ENCODE measurements at regions not wholly inside any gene's neighbourhood (a gene's known extent, or its start where the extent isn't known, plus 50 kb on each side); places are given as distances from the start of the nearest gene placed in this dataset.
"Not testable (repeated sequence)": the region's sequence is repeated elsewhere in the genome, so short reads cannot be mapped to it uniquely, and the experiment has no call there.

GRCh38 chr10:63841761-63842160, 320.6 kb downstream of the REEP3 start:
- no peak overlapping the region for H3K4me3 Mint-ChIP-seq
- no peak for ATAC-seq (replicated peaks)
- no peaks in the 10 kb centered on the region for H3K36me3 Mint-ChIP-seq
- peaks cover 9 to 23% of the 10 kb centered on the region in 2 donors for H3K27me3 Mint-ChIP-seq
- H3K27ac Mint-ChIP-seq, result no peak overlapping the region
- H3K4me1 Mint-ChIP-seq, result no peaks in the 10 kb centered on the region
- DNase-seq, result no peak
- H3K9me3 Mint-ChIP-seq, result no peaks in the 10 kb centered on the region

- Mint-ChIP-seq H3K4me3 (no peak overlapping the region), H3K9me3 (peaks cover 4% of the 10 kb centered on the region in 2 donors), H3K27ac (no peak overlapping the region), H3K27me3 (peaks cover 9 to 26% of the 10 kb centered on the region in 2 donors), H3K36me3 (no peaks in the 10 kb centered on the region), H3K4me1 (no peaks in the 10 kb centered on the region)
- DNase-seq, result no peak
- no peak for ATAC-seq (replicated peaks)
Measured at GRCh38 chr10:63843107-63843506, 321.9 kb downstream of the REEP3 start.

DNA sequence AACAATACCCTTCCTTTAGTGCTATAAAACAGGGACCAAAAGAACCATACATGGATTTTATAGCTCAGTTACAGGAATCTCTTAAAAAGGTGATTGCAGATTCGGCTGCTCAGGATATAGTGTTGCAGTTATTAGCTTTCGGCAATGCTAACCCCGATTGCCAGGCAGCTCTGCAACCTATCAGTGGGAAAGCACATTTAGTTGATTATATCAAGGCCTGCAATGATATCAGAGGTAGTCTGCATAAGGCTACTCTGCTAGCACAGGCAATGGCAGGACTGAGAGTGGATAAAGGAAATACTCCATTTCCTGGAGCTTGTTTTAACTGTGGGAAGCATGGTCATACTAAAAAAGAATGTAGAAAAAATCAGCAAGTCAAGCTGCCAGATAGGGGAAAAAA, 327.7 kb downstream of the REEP3 start:
- H3K4me3 Mint-ChIP-seq; DNase-seq; ATAC-seq (replicated peaks); H3K9me3 Mint-ChIP-seq; H3K4me1 Mint-ChIP-seq; H3K27ac Mint-ChIP-seq; H3K36me3 Mint-ChIP-seq: not testable (repeated sequence)
- H3K27me3 Mint-ChIP-seq, result peaks cover 9 to 18% of the 10 kb centered on the region in 2 donors

GRCh38 chr10:63862860-63863259, 341.7 kb downstream of the REEP3 start:
- ATAC-seq (replicated peaks), result no peak
- no peaks in the 10 kb centered on the region for H3K9me3 Mint-ChIP-seq
- DNase-seq, result no peak
- no peak overlapping the region for H3K27ac Mint-ChIP-seq
- H3K27me3 Mint-ChIP-seq, result peaks cover 26 to 32% of the 10 kb centered on the region in 2 donors
- no peak overlapping the region for H3K4me3 Mint-ChIP-seq
- no peaks in the 10 kb centered on the region for H3K36me3 Mint-ChIP-seq
- H3K4me1 Mint-ChIP-seq, result peaks cover 2 to 10% of the 10 kb centered on the region in 2 donors

GRCh38 chr10:63865210-63865609, 344.0 kb downstream of the REEP3 start:
- DNase-seq (no peak), ATAC-seq (replicated peaks) (no peak)
- H3K36me3 Mint-ChIP-seq, result no peaks in the 10 kb centered on the region
- H3K27ac Mint-ChIP-seq, result no peak overlapping the region
- peaks cover 2 to 10% of the 10 kb centered on the region in 2 donors for H3K4me1 Mint-ChIP-seq
- peaks cover 27 to 29% of the 10 kb centered on the region in 2 donors for H3K27me3 Mint-ChIP-seq
- H3K4me3 Mint-ChIP-seq, result no peak overlapping the region
- H3K9me3 Mint-ChIP-seq, result no peaks in the 10 kb centered on the region

- H3K36me3 Mint-ChIP-seq, result no peaks in the 10 kb centered on the region
- DNase-seq, result peak; percentile 29
- peaks cover 2 to 10% of the 10 kb centered on the region in 2 donors for H3K4me1 Mint-ChIP-seq
- no peaks in the 10 kb centered on the region for H3K9me3 Mint-ChIP-seq
- peak; percentile 80 to 83 for ATAC-seq (replicated peaks)
- H3K4me3 Mint-ChIP-seq, result peak overlapping the region in 1 of 2 donors; percentile 3
- H3K27ac Mint-ChIP-seq, result no peak overlapping the region
- peaks cover 27 to 29% of the 10 kb centered on the region in 2 donors for H3K27me3 Mint-ChIP-seq
Measured at GRCh38 chr10:63866075-63866746, 345.0 kb downstream of the REEP3 start.

GRCh38 chr10:63866747-63867140, 345.5 kb downstream of the REEP3 start:
- DNase-seq, result no peak
- ATAC-seq (replicated peaks), result peak; percentile 57 to 63
- no peak overlapping the region for H3K27ac Mint-ChIP-seq

DNA sequence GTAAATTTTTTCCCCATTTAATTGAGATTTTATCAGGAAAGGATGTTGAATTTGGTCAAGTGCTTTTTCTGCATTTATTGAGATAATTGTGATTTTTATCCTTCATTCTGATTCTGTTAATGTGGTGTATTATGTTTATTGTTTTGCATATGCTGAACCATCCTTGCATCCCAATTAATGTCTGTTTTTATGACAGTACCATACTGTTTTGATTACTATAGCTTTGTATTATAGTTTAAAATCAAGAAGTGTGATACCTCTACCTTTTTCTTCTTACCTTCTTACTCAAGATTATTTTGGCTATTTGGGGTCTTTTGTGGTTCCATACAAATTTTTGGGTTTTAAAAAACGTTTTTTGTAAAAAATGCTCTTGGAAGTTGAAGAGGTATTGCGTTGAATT, 357.2 kb downstream of the REEP3 start:
- H3K27ac Mint-ChIP-seq, result no peak overlapping the region

More at GRCh38 chr10:63866747-63867140, 345.5 kb downstream of the REEP3 start:
- H3K9me3 Mint-ChIP-seq, result no peaks in the 10 kb centered on the region
- no peaks in the 10 kb centered on the region for H3K36me3 Mint-ChIP-seq
- no peak overlapping the region for H3K4me3 Mint-ChIP-seq
- peaks cover 29 to 33% of the 10 kb centered on the region in 2 donors for H3K27me3 Mint-ChIP-seq
- peaks cover 2 to 10% of the 10 kb centered on the region in 2 donors for H3K4me1 Mint-ChIP-seq

GRCh38 chr10:63883861-63884260, 362.7 kb downstream of the REEP3 start:
- ATAC-seq (replicated peaks) (no peak), DNase-seq (no peak)
- Mint-ChIP-seq H3K4me3 (no peak overlapping the region), H3K27me3 (peaks cover 10 to 11% of the 10 kb centered on the region in 2 donors), H3K27ac (no peak overlapping the region), H3K36me3 (no peaks in the 10 kb centered on the region), H3K4me1 (no peaks in the 10 kb centered on the region), H3K9me3 (peaks cover 6 to 13% of the 10 kb centered on the region in 2 donors)

More for the DNA sequence above, 357.2 kb downstream of the REEP3 start:
- no peak for ATAC-seq (replicated peaks)
- DNase-seq, result no peak
- no peaks in the 10 kb centered on the region for H3K4me1 Mint-ChIP-seq
- no peak overlapping the region for H3K4me3 Mint-ChIP-seq
- peaks cover 7 to 15% of the 10 kb centered on the region in 2 donors for H3K27me3 Mint-ChIP-seq
- no peaks in the 10 kb centered on the region for H3K36me3 Mint-ChIP-seq
- H3K9me3 Mint-ChIP-seq, result peaks cover 6 to 17% of the 10 kb centered on the region in 2 donors

- DNase-seq (no peak), ATAC-seq (replicated peaks) (no peak)
- H3K27ac Mint-ChIP-seq, result no peak overlapping the region
- no peaks in the 10 kb centered on the region for H3K4me1 Mint-ChIP-seq
- no peak overlapping the region for H3K4me3 Mint-ChIP-seq
- H3K9me3 Mint-ChIP-seq, result peaks cover 6 to 13% of the 10 kb centered on the region in 2 donors
- no peaks in the 10 kb centered on the region for H3K36me3 Mint-ChIP-seq
- H3K27me3 Mint-ChIP-seq, result peaks cover 11% of the 10 kb centered on the region in 2 donors
Measured at GRCh38 chr10:63884426-63884825, 363.2 kb downstream of the REEP3 start.

DNA sequence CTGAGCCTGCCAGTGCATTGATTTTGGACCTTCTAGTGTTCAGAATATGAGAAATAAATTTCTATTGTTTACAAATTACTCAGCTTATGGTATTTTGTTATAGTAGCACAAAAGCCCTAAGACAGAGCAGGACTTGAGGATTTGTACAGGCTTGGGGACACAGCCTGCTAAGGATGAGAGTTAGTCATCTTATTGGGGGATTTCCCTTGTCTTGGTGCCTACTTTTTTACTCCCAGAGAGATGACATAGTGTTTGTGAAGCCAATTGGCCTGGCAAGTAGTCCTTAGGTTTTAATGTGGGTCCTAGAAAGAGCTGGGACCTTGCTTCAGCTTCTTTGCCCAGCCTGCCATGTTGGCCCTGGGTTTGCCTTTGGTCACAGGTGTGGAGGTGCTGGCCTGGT, 364.0 kb downstream of the REEP3 start:
- H3K9me3 Mint-ChIP-seq, result peaks cover 6 to 9% of the 10 kb centered on the region in 2 donors
- no peaks in the 10 kb centered on the region for H3K36me3 Mint-ChIP-seq
- ATAC-seq (replicated peaks), result no peak
- DNase-seq, result no peak
- no peak overlapping the region for H3K27ac Mint-ChIP-seq
- H3K27me3 Mint-ChIP-seq, result peaks cover 11% of the 10 kb centered on the region in 2 donors
- no peaks in the 10 kb centered on the region for H3K4me1 Mint-ChIP-seq
- no peak overlapping the region for H3K4me3 Mint-ChIP-seq

- H3K27me3 Mint-ChIP-seq, result peaks cover 5 to 11% of the 10 kb centered on the region in 2 donors
- H3K27ac Mint-ChIP-seq, result no peak overlapping the region
- H3K4me3 Mint-ChIP-seq, result no peak overlapping the region
Measured at GRCh38 chr10:63886281-63887022, 365.3 kb downstream of the REEP3 start.

GRCh38 chr10:63887023-63887589, 365.9 kb downstream of the REEP3 start:
- peaks cover 0 to 8% of the 10 kb centered on the region in 2 donors for H3K27me3 Mint-ChIP-seq
- no peaks in the 10 kb centered on the region for H3K36me3 Mint-ChIP-seq
- H3K27ac Mint-ChIP-seq, result no peak overlapping the region
- H3K4me3 Mint-ChIP-seq, result no peak overlapping the region
- H3K9me3 Mint-ChIP-seq, result no peaks in the 10 kb centered on the region
- DNase-seq, result no peak
- H3K4me1 Mint-ChIP-seq, result no peaks in the 10 kb centered on the region
- ATAC-seq (replicated peaks), result no peak

More at GRCh38 chr10:63886281-63887022, 365.3 kb downstream of the REEP3 start:
- H3K36me3 Mint-ChIP-seq, result no peaks in the 10 kb centered on the region
- no peaks in the 10 kb centered on the region for H3K4me1 Mint-ChIP-seq
- ATAC-seq (replicated peaks) (no peak), DNase-seq (no peak)
- peaks cover 0 to 3% of the 10 kb centered on the region in 2 donors for H3K9me3 Mint-ChIP-seq

DNA sequence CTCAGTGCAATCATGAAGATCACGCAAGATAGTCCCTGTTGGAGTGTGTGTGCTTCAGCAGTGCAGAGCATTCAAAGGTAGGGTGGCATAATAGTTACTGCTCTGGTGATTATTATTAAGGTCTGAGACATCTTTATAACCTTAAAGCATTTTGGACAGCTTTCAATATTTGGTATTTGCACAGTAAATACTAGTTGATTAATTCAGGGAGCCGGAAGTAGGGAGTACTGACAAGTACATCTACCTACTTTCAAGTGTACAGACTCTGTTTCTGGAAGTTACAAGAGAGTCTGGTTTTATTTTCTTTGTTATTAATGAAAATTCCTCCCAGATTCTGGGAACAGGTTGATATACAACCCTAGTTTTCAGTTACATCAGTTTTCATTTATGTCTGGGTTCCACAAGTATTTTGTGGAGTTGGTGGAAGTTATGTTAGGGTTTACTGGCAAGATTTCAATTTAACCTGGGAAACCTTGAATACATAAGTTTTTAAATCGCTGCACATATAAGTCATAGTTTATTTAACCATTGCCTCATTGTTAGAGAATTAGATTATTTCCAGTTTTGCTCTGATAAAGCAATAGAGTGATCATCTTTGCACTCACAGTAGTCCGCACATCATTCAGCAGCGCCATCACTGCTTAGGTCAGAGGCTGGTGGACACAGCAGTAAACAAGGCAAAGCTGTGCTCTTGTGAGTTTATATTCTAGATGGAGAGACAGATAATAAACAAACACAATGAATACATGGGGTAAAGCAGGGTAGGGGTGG, 366.6 kb downstream of the REEP3 start:
- Mint-ChIP-seq H3K27me3 (peaks cover 0 to 8% of the 10 kb centered on the region in 2 donors), H3K9me3 (no peaks in the 10 kb centered on the region), H3K4me3 (no peak overlapping the region), H3K27ac (no peak overlapping the region), H3K36me3 (no peaks in the 10 kb centered on the region), H3K4me1 (no peaks in the 10 kb centered on the region)
- ATAC-seq (replicated peaks), result no peak
- DNase-seq, result no peak
